NOMO-1 treated with DMSO at 0.1 percent for 48 hours (cell line): ENCODE measurements at regions not wholly inside any gene's neighbourhood (a gene's known extent, or its start where the extent isn't known, plus 50 kb on each side); places are given as distances from the start of the nearest gene placed in this dataset.

Source experiments
- DNase-seq: peaks from one replicate; lab custom pipeline; 2025; ENCODE audit not compliant: unreplicated experiment; lab: John Stamatoyannopoulos, UW

DNA sequence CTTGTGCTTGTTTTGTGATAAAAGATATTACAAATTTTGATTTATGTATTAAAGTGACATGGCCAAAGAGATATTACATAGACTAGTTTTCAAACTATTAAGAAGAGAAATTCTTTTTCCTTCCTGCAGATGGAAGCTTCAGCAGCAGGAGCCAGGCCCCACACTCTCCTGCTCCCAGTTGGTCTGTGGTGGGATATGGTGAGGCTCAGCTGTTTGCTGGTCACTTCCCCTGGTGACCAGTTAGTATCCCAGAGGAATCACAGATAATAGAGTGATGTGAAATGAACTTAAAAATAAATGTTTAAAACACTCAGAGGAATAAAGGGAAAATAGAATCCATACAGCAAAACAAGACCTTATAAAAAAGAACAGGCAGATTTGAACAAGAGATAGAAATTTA, 154.7 kb downstream of the KTN1 start:
- no peak for DNase-seq

DNA sequence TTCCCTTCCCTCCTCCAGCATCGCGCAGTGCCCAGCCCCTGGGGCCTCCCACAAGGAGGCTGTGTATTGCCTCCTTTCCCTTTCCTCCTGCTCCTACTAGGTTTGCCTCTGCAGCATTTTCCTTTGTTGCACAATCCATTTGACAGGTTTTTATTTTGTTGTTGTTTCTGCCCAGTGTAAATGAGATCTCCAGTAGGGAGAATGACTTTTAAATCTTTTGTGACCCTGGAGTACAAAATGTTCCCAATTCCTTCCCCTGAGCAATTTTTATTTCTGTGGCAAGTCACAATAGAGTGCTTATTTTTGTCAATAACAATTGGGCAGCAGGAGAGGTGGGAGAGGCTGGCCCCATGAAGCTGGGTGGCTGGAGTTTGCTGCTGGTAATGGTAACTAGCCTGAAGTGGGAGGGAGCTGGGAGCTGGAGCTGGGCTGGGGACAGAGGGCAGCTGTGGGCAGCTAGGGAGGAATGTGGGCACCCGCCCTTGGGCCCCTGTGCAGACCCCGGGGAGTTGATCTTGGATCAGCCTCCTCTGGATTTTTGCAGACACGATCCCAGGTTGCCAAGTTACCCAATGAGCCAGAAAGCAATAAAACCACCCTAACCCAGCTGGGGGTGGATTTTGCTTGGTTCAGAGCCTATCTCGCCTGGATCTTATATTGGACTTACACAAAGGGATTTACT, 160.1 kb downstream of the KTN1 start:
- no peak for DNase-seq

- DNase-seq, result no peak
These were observed 160.6 kb downstream of the KTN1 start for GRCh38 chr14:55740649-55740989.

- no peak for DNase-seq
These were observed 161.2 kb downstream of the KTN1 start for GRCh38 chr14:55741240-55741639.

- no peak for DNase-seq
These were observed 163.5 kb downstream of the KTN1 start for GRCh38 chr14:55743551-55743950.

GRCh38 chr14:55744321-55744720, 164.3 kb downstream of the KTN1 start:
- DNase-seq, result no peak

- DNase-seq, result no peak
These were observed 165.9 kb downstream of the KTN1 start for GRCh38 chr14:55745906-55746305.

DNA sequence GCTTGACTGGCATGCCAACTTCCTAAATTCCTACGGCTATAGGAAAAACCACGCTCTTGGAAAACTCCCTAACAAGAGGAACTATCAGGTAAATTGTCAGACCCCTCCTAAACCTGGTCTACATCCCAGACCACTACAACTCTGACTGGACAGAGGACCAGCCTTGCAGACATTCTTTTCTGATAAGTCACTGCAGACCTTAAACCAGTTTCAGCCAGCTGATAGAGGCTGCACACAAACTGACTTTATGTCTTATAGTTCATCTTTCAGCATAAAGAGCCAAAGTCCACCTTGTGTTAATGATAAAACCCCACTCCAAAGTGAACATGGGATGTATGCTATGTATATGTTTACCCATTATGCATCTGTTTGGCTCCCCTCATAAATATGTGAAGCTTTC, 166.6 kb downstream of the KTN1 start:
- no peak for DNase-seq

GRCh38 chr14:55747186-55747585, 167.2 kb downstream of the KTN1 start:
- DNase-seq, result no peak

- no peak for DNase-seq
These were observed 169.3 kb downstream of the KTN1 start for GRCh38 chr14:55749201-55749812.

DNA sequence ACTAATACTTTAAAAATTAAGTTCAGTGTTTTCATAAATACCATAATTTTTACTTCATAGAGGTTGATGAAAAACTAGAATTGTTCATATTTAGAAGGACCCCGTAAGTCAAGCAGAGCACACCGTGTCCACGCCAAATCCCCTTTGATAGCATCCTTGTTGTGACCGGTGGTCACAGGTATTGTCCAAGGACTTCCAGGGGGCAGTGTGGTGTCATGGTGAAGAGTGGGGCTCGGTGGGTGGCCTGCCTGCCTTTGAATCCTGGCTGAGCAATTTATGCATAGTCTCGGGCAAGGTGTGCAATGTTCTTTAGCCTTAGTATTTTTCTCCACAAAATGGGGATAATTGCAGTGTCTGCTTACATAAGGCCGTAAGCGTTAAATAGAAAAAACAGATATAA, 169.9 kb downstream of the KTN1 start:
- DNase-seq, result no peak

DNA sequence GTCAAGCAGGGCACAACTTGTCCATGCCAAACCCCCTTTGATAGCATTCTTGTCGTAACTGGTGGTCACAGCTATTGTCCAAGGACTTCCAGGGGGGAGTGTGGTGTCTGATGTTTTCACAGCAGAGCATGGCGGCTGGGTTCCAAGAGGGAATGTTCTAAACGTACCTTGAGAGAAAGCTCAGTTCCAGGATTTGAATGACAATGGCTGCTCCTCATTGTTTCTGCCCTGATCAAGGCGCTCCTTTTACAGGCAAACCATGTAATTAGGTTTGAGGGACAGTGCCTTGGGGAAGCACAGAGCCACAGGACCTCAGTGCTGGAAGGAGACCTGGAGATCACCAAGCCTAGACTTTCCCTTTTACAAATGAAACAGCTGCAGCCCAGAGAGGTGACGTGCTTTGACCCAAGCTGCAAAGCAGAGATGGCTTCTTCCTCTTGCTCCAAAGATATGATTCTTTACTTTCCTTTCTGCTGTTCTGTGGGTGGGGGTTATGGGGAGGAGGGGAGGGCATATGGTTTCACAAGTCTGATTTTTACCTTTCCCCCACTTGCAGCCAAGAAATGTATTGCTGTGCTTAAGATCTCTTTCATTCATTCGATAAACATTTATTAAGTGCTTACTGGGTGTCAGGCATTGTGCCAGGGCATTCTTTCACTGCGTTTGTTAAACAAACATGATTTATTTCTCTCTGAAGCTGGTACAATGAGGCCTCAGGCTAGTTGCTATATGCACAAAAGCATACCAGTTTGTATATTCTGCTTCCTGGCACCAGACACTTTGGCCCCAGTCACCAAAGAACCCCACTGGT, 172.8 kb downstream of the KTN1 start:
- DNase-seq, result no peak

- no peak for DNase-seq
These were observed 174.5 kb downstream of the KTN1 start for GRCh38 chr14:55754471-55754870.

GRCh38 chr14:55754871-55755270, 174.9 kb downstream of the KTN1 start:
- no peak for DNase-seq

DNA sequence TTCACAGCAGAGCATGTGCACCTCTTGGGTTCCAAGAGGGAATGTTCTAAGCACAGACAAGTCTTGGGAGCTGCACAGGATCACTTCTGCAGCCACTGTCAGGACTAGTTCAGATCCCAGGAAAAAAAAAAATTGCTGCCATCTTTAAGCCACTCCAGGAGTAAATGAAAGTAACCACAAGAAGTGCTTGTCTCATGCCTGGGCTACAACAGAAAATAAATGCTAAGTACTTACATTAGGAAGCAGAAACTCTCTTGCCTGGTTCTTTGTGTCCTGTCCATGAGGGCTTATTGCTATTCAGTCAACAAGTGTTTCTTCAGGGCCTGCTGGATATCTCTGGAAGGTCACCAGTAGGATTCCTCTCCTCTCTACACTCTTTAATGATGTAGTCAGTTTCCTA, 176.1 kb downstream of the KTN1 start:
- no peak for DNase-seq

GRCh38 chr14:55756557-55756956, 176.6 kb downstream of the KTN1 start:
- DNase-seq, result no peak

DNA sequence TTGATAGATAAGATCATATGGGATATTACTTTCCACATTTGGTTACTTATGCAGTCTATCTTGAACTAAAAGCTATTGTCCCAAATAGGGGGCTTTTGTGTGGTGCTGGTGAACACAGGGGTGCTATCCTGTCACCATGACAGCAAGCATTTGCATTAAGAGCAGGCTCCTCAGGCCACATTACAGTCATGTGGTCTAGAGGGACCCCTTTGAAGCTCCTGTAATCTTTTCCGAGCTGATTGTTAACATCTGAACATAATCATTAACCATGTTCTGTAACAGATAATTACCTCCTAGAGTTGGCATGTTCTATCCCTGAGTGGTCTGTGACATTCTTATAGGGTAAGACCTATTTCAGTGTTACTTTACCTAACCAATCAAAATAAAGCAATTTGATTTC, 178.8 kb downstream of the KTN1 start:
- no peak for DNase-seq

- no peak for DNase-seq
These were observed 181.0 kb downstream of the KTN1 start for GRCh38 chr14:55760789-55761566.

GRCh38 chr14:55761651-55762050, 181.6 kb downstream of the KTN1 start:
- no peak for DNase-seq

DNA sequence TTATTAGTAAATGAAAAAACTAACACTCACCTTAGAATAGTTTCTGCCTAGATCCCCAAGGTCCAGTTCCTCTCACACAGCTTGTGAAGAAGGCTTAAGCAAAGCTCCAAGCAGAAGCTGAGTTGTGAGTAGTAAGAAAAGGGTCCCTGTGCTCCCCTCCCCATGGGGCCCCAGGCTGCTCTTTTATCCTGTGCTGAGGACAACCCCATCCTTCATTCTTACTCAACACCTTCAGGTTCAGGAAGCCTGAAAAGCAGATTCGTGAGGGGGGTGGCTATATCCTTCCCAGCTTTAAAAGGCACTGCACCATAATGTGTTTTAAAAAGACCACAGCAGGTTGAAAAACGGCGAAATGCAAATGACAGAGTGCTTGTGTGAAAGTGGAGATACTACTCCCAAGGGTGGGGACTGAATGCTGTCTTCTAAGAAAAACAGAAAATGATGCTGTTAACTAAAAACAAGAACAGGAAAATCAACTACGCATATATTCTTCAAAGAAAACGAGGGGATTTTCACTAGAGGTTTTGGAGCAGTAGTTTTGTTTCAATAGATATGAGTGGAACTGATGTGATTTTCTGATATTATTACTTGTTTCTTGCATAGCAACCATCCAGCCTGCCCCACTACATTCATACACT, 182.7 kb downstream of the KTN1 start:
- DNase-seq, result no peak

GRCh38 chr14:55764784-55765183, 184.8 kb downstream of the KTN1 start:
- no peak for DNase-seq
